ENCODE measurements at regions not wholly inside any gene's neighbourhood (a gene's known extent, or its start where the extent isn't known, plus 50 kb on each side); places are given as distances from the start of the nearest gene placed in this dataset.
"Not testable (repeated sequence)": the region's sequence is repeated elsewhere in the genome, so short reads cannot be mapped to it uniquely, and the experiment has no call there.

GRCh38 chr13:52565324-52565723 lies 76.9 kb upstream of the HNRNPA1L2 start:
- H3K4me3 ChIP-seq (ENCODE audit: low read depth, low read length), result not testable (repeated sequence)

- not testable (repeated sequence) for H3K4me3 ChIP-seq (ENCODE audit: low read depth, low read length)
- TF ChIP-seq CTCF (IDR thresholded peaks at IDR 0.05; ENCODE audit: borderline replicate concordance, insufficient read depth, low read depth, low read length), result peak; percentile 38; the same call in 1 of the 2 replicates
Observed at GRCh38 chr13:52569904-52570602, 72.2 kb upstream of the HNRNPA1L2 start.

- H3K4me3 ChIP-seq (ENCODE audit: low read depth, low read length), result not testable (repeated sequence)
Observed at GRCh38 chr13:52571163-52571562, 71.1 kb upstream of the HNRNPA1L2 start.

GRCh38 chr13:52582962-52583361 lies 59.3 kb upstream of the HNRNPA1L2 start:
- not testable (repeated sequence) for H3K4me3 ChIP-seq (ENCODE audit: low read depth, low read length)

Measured in GM12875 (cell line).